HFFc6 (cell line): ENCODE measurements at regions not wholly inside any gene's neighbourhood (a gene's known extent, or its start where the extent isn't known, plus 50 kb on each side); places are given as distances from the start of the nearest gene placed in this dataset.

ENCODE experiments used
- DNase-seq: peaks from one replicate; pipeline ENCODE4 v3.0.0-alpha.2; 2018
- H3K27ac Mint-ChIP-seq: 2 replicates; pipeline ENCODE4 v1.8.0; 2020; ENCODE audit warnings: mild to moderate bottlenecking, mixed read lengths
- H3K27me3 Mint-ChIP-seq: 2 replicates; pipeline ENCODE4 v1.8.0; 2021; ENCODE audit warnings: mild to moderate bottlenecking, moderate library complexity, mixed read lengths; ENCODE audit not compliant: insufficient read depth
- H3K36me3 Mint-ChIP-seq: 2 replicates; pipeline ENCODE4 v1.8.0; 2021; ENCODE audit warnings: low read depth, mixed read lengths
- H3K4me1 Mint-ChIP-seq: 2 replicates; pipeline ENCODE4 v1.8.0; 2020; ENCODE audit warnings: low read depth, mixed read lengths
- H3K4me3 Mint-ChIP-seq: 2 replicates; pipeline ENCODE4 v1.8.0; 2020; ENCODE audit warnings: mild to moderate bottlenecking, moderate library complexity, mixed read lengths
- H3K9me3 Mint-ChIP-seq: 2 replicates; pipeline ENCODE4 v1.8.0; 2020; ENCODE audit warnings: mild to moderate bottlenecking, mixed read lengths
- TF ChIP-seq, protein P1 (sequence below): fragments of 200-600 bp; sonication (generic); IDR thresholded peaks from 2 replicates; pipeline ENCODE4 v1.5.0; 2021; ENCODE audit warnings: antibody characterized with exemption, mild to moderate bottlenecking

DNA sequence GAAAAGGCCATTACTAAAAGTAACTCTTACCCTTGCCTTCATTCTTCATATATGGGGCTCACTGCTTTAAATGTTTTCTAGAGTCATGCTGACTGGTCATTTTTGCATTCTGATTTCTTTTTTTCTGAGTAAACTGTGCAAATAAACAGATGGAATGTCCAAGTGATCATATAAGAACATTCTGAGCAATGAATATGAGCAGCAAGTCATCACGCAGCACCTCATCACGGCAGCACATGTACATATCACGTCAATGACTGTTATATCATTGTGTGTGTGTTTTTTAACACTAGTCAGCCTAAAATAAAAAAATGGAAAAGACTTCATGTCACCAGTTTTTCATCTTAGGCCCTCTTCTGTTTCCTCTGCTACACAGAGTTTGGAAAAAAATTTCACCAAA, 490.0 kb upstream of the ZFHX3 start:
- no peak for DNase-seq
- TF ChIP-seq, protein P1, sequence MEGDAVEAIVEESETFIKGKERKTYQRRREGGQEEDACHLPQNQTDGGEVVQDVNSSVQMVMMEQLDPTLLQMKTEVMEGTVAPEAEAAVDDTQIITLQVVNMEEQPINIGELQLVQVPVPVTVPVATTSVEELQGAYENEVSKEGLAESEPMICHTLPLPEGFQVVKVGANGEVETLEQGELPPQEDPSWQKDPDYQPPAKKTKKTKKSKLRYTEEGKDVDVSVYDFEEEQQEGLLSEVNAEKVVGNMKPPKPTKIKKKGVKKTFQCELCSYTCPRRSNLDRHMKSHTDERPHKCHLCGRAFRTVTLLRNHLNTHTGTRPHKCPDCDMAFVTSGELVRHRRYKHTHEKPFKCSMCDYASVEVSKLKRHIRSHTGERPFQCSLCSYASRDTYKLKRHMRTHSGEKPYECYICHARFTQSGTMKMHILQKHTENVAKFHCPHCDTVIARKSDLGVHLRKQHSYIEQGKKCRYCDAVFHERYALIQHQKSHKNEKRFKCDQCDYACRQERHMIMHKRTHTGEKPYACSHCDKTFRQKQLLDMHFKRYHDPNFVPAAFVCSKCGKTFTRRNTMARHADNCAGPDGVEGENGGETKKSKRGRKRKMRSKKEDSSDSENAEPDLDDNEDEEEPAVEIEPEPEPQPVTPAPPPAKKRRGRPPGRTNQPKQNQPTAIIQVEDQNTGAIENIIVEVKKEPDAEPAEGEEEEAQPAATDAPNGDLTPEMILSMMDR, result no peak
- Mint-ChIP-seq H3K9me3 (no peaks in the 10 kb centered on the region; the same call in 1 of the 2 replicates), H3K36me3 (no peaks in the 10 kb centered on the region), H3K4me1 (no peaks in the 10 kb centered on the region), H3K27me3 (peaks cover 5% of the 10 kb centered on the region; the same call in 1 of the 2 replicates), H3K27ac (no peak overlapping the region), H3K4me3 (no peak overlapping the region)

DNA sequence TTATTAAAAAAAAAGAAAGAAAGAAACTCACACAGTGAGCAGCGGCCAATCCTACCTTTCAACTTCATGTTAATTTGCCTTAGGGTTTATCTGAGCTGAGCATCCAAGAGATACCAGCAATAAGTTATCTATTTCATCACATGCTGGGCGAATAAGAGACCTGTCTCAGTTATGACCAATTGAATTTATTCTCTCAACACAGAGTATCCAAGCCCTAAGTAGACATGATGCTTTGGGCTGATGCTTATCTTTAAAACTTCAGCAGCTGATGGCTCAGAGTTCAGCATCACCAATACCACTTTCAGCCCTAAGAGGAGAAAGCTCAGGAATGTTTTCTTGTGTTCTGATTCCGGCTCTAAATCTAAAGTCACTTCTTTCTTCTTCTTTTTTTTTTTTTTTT, 489.0 kb upstream of the ZFHX3 start:
- no peak overlapping the region for H3K4me3 Mint-ChIP-seq
- no peak overlapping the region for H3K27ac Mint-ChIP-seq
- no peaks in the 10 kb centered on the region; the same call in 1 of the 2 replicates for H3K9me3 Mint-ChIP-seq
- TF ChIP-seq, protein P1, result no peak
- H3K36me3 Mint-ChIP-seq, result no peaks in the 10 kb centered on the region
- no peak for DNase-seq
- no peaks in the 10 kb centered on the region for H3K4me1 Mint-ChIP-seq
- peaks cover 3% of the 10 kb centered on the region; the same call in 1 of the 2 replicates for H3K27me3 Mint-ChIP-seq

DNA sequence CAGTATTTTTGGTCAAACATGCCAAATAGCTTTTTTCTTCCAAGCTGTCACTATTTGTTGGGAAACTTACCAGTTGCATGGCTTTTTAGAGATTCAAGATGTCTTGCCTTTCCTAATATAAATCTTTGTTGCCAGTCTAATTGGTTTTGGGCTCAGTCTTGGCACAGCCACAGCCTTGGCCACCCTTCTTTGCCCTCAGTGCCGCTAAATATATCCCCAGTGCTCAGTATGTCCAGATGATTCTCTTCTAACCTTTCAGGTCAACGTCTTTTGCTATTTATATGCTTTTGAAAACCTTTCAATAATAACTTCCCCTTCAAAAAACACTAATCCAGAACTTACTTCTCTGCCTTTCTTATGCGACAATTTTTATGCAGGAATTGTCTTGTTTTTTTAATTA, 483.1 kb upstream of the ZFHX3 start:
- no peaks in the 10 kb centered on the region for H3K36me3 Mint-ChIP-seq
- peaks cover 3% of the 10 kb centered on the region; the same call in 1 of the 2 replicates for H3K27me3 Mint-ChIP-seq
- no peaks in the 10 kb centered on the region; the same call in 1 of the 2 replicates for H3K9me3 Mint-ChIP-seq
- H3K27ac Mint-ChIP-seq, result no peak overlapping the region
- H3K4me3 Mint-ChIP-seq, result no peak overlapping the region
- TF ChIP-seq, protein P1, result no peak
- no peaks in the 10 kb centered on the region for H3K4me1 Mint-ChIP-seq
- no peak for DNase-seq

DNA sequence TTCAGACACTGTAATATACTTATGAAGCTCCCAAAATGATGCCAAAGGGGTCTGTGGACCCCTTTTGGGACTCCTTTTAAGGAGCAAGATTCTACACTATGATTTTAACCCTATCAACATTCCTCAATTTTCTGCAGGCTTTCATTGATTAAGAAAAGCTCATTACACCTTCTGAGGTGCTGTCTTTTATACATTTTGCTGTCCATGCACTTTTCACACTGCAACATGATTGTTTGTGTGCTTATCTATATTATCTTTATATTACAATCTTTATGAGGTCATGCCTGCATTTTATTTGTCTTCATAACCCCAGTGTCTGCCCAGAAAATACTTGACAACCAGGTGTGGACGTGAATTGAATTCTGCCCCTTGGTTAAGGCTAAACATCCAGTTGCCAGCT, 482.6 kb upstream of the ZFHX3 start:
- peaks cover 3% of the 10 kb centered on the region; the same call in 1 of the 2 replicates for H3K27me3 Mint-ChIP-seq
- H3K4me3 Mint-ChIP-seq, result no peak overlapping the region

DNA sequence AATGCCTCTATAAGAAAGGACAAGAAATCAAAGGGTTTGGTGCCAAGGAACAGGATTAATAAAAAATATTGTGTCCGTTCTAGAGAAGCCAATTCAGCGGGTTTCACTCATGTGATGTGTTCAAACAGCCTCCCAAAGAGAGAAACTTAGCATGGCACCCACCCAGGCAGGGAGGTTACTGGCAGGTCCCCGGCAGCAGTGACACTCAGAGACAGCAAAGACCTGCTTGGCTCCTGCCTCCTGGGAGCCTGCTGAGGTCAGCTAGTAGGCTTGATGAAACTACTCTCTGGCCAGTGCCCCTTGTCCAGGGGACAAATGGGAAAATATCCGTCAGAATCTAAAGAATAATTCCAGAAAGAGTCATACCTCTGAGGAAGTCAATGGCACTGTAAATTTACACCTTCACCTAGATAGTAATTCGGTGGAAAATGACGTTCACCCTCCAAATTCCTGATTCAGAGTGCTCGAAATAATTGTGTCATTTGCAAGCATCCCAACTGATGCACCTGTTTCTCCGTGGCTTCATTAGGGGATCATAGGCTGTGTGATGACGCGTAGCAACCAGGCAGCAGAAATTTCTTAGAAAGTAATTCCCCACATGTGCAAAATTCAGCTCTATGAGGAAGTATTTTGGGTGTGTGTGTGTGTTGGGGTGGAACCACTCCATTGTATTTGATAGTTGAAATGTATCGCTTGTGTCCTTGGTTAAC, 481.5 kb upstream of the ZFHX3 start:
- TF ChIP-seq, protein P1, result no peak
- Mint-ChIP-seq H3K4me3 (no peak overlapping the region), H3K4me1 (no peaks in the 10 kb centered on the region), H3K27ac (no peak overlapping the region), H3K36me3 (no peaks in the 10 kb centered on the region), H3K9me3 (no peaks in the 10 kb centered on the region; the same call in 1 of the 2 replicates), H3K27me3 (peaks cover 3% of the 10 kb centered on the region; the same call in 1 of the 2 replicates)
- DNase-seq, result no peak

More for the DNA sequence above, 482.6 kb upstream of the ZFHX3 start:
- no peak overlapping the region for H3K27ac Mint-ChIP-seq
- H3K4me1 Mint-ChIP-seq, result no peaks in the 10 kb centered on the region
- no peaks in the 10 kb centered on the region for H3K36me3 Mint-ChIP-seq
- TF ChIP-seq, protein P1, result no peak
- no peaks in the 10 kb centered on the region; the same call in 1 of the 2 replicates for H3K9me3 Mint-ChIP-seq
- DNase-seq, result no peak
